GM18505 (cell line): ENCODE measurements at regions not wholly inside any gene's neighbourhood (a gene's known extent, or its start where the extent isn't known, plus 50 kb on each side); places are given as distances from the start of the nearest gene placed in this dataset.
"Not testable (repeated sequence)": the region's sequence is repeated elsewhere in the genome, so short reads cannot be mapped to it uniquely, and the experiment has no call there.

Source experiments
- ATAC-seq: cut with Tn5 transposase; IDR thresholded peaks from one replicate; pipeline ENCODE4 v1.9.1; 2021; ENCODE audit not compliant: unreplicated experiment
- POLR2A ChIP-seq: IDR thresholded peaks from 4 replicates; pipeline ENCODE4 v1.6.1; 2011; ENCODE audit warnings: borderline replicate concordance; ENCODE audit not compliant: insufficient read depth, insufficient read length; ENCODE audit errors: extremely low read depth

DNA sequence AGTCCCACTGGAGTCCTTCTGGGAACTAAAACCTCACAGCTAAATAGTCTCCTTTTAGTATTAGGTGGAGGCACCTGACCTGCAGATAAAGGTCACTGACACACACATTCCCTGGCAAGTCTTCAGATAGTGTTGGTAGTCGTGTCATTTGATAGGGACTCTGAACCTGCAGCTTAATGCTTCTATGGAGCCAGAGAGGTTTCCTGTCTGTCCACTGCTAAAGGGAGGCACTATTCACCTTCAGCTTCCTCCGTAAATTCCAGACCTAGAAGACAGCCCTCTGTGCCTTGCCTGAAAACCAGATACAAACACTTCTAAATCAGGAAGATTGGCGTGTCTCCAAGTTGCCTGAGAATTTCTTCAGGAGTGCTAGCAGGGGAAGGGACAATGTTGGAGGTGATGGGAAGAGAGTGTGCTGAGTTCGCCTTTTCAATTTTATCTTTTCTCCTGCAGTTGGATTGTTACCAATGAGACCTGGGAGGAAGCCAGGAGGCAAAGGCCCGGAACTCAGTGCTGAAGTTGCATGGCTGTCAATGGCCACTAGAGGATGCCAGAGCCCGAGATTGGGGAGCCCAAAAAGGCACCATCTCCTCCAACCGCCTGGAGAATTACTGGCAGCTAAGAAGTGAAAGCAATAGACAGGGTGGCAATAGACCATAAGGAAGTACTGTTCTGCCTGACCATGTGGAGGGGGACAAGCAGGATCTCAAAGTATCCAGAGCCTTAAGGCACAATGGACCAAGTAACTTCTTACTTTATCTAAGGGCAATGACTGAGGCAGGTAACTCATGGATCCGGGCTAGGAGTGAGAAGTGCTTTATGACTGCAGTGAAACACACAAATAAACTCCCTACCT is 81.6 kb upstream of the SCAF11 start:
- ATAC-seq: peak; percentile 87
- TF ChIP-seq POLR2A: no peak

DNA sequence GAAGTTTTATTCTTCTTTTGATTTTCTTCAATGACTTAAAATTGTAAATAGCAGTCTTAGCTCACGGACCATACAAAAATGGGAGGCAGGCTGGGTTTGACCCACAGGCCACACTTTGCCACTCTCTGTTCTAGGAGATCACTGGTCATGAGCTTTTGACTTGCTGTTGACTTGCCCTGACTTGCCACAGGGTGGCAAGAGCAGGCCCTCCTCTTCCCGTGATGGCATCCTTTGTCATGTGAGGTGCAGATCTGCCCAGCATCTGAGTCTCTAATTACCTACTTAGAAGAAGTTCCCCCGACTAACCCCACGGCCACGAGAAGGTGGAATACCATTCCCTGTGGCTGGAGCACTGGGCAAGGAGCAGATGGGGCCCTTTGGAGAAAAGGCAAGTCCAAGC is 81.0 kb upstream of the SCAF11 start:
- TF ChIP-seq POLR2A: no peak
- no peak for ATAC-seq

DNA sequence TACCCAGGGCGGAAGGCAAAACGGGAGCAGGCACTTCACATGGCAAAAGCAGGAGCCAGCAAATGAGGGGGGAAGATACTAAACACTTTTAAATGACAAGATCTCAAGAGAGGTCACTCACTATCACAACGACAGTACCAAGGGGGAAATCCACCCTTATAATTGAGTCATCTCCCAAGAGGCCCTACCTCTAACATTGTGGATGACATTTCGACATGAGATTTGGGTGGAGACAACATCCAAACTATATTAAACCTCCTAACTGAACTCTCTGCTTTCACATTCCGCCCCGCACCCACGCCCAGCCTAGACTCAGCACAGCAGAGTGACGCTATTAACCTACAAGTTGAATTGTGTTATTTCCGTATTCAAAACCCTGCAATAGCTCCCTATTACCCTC is 76.7 kb upstream of the SCAF11 start:
- no peak for ATAC-seq
- no peak for TF ChIP-seq POLR2A

DNA sequence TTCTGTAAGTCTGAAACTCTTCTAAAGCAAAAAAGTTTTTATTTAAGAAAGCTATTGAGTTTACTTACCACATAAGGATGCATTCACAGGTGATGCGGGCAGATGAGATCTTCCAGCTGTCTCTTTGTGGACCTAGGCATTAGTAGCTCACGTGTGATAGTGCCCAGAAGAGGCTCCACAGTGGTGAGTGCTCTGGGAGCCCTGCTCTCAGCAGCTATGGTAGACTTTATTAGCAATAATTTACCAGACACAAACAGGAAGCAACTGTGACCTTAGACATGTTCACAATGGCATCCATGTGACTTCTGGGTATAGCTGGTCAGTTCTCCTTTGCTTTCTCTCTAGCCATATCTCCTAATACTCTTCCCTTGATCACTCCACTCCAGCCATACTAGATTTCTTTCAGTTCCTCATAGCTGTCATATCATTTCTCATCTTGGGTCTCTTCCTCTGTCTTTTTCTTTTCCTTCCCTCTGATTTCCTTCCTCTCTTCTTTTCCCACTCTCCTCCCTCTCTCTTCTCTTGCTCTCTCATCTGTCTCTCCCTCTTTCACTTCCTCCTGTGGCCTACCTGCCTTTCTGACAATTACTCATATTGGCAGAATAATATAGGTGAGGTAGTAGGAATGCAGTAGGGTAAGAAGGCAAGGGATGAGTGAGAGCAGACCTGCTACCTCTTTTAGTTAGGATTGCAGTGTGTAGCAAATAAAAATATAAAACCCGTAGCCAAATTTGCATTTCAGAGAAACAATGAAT is 75.2 kb upstream of the SCAF11 start:
- no peak for TF ChIP-seq POLR2A
- ATAC-seq: peak; percentile 79

DNA sequence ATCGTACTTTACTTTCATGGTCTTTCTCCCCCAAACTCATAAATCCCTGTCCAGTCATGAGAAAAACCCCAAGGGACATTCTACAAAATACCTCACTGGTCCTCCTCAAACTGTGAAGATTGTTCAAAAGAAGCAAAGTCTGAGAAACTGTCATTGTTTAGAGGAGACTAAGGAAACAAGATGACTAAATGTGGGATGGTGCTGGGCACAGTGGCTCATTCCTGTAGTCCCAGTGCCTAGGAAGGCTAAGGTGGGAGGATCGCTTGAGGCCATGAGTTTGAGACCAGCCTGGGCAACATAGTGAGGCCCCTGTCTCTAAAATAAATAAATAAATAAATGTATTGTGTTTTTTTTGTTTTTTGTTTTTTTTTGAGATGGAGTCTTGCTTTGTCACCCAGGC is 74.2 kb upstream of the SCAF11 start:
- no peak for ATAC-seq
- no peak for TF ChIP-seq POLR2A

DNA sequence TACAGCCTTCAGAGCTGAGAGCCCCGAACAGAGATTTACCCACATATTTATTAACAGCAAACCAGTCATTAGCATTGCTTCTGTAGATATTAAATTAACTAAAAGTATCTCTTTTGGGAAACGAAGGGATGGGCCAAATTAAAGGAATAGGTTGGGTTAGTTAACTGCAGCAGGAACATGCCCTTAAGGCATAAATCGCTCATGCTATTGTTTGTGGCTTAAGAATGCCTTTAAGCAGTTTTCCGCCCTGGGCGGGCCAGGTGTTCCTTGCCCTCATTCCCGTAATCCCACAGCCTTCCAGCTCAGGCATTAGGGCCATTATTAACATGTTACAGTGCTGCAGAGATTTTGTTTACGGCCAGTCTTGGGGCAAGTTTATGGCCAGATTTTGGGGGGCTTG is 68.3 kb upstream of the SCAF11 start:
- ATAC-seq: not testable (repeated sequence)

DNA sequence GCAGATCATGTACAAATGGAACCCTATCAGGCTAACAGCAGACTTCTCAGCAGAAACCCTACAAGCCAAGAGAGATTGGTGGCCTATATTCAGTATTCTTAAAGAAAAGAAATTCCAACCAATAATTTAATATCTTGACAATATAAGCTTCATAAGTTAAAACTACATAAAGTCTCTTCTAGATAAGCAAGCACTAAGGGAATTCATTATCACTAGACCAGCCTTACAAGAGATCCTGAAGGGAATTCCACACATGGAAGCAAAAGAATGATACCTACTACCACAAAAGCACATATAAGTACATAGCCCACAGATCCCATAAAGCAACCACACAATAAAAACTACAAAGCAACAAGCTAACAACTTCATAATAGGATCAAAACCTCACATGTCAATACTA is 60.4 kb upstream of the SCAF11 start:
- TF ChIP-seq POLR2A: no peak
- ATAC-seq: no peak

DNA sequence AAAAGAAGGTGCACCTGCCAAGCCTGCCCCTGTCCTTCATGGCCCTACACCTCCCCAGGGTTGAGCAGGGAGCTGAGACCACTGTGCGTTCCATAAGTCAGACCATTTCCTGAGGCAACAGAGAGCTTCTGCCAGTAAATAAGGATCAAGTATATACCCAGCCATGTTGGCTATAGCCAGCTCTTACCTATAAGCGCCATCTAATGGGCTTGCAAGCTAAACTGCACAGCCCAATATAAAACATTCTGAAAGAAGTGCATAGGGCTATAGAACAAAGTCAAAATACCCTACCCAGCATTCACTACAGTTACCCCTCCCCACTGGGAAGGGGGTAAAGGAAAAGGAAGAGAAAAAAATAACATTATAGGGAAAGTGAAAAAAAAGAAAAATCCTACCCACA is 59.3 kb upstream of the SCAF11 start:
- no peak for ATAC-seq
- TF ChIP-seq POLR2A: no peak

DNA sequence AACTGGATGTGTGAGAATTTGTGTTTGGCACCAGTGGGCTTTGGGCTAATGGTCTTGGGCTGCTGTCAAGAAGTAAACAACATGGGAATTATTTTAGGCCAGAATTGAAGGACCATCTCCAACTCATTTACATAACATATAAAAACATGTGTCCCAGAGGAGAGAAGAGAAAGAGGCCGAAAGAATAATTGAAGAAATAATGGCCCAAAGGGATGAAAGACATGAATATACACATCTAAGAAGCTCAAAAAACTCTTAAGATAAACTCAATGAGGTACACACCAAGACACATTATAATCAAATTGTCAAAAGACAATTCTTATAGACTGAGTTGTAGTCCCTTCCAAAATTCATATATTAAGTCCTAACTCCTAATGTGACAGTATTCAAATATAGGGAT is 56.1 kb upstream of the SCAF11 start:
- ATAC-seq: no peak
- no peak for TF ChIP-seq POLR2A

DNA sequence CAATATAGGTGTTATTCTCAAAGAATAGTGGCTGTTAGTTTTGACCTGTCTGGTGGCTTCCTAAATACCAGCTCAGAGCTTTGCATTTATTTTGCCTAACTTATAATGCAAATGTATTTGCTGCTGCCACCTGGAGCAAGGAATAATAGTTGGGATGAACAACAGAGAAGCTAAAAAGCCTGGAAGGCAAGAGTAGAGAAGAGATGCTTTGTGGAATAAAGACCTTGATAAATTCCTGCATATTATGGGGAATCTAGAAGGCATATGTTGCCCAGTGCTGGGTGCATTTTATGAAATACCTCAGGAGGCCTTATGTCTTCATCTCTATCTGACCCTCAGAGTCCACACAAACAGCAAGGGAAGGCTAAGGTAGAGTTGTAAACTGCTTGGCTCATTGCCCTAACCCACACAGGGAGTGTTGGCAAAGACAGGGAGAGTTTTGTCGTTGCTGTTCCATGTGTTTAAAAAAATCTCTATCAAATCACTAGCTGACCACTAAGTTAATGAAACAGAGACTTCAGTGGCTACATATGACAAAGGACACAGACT is 53.7 kb upstream of the SCAF11 start:
- TF ChIP-seq POLR2A: no peak
- no peak for ATAC-seq
